OCI-LY7 (cell line): ENCODE measurements at regions not wholly inside any gene's neighbourhood (a gene's known extent, or its start where the extent isn't known, plus 50 kb on each side); places are given as distances from the start of the nearest gene placed in this dataset.

ENCODE experiments used
- EZH2phosphoT487 ChIP-seq: fragments of 200-600 bp; sonication (generic); IDR thresholded peaks from 2 replicates; pipeline ENCODE4 v1.6.1; 2018; ENCODE audit warnings: low read depth, borderline replicate concordance, mild to moderate bottlenecking, mixed run types, antibody characterized with exemption, low read length, moderate library complexity, mixed read lengths
- TF ChIP-seq, protein P1 (sequence below): fragments of 200-600 bp; sonication (generic); conservative IDR thresholded peaks from 2 replicates; pipeline ENCODE4 v1.5.1; 2014; ENCODE audit warnings: mild to moderate bottlenecking, antibody characterized with exemption, low read length, moderate library complexity, mixed read lengths

DNA sequence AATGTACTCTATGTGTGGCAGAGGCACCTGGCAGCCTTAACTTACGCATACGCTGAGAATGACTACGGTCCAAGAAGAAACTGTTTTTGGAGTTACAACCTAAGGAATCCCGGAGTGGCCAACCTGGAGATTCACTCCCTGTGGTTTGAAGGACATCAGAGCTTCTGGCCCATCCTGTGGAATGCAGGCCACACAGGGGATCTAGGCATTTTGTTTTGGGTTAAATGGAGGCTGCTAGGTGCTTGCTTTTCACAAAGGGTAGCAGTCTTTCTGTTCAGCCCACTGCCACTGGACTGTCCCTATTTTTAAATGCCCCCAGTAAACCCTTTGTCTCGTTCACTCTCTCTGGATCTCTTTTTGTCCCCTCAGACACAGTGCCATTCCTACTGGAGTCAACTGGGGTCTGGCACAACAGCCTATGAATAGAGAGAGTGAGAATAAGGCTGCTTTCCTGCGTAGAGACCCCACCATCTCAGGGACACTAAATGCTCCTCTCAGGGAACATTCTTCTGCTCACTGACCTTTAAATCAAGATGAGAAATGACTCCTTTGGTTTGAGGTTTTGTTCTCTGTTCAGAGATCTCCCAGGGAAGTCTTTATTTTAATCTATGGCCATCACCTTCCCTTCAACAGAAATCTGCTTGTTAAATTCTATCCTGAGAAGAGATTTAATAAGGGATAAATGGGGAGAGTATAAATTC lies 124.9 kb downstream of the B3GNT2 start:
- TF ChIP-seq, protein P1, sequence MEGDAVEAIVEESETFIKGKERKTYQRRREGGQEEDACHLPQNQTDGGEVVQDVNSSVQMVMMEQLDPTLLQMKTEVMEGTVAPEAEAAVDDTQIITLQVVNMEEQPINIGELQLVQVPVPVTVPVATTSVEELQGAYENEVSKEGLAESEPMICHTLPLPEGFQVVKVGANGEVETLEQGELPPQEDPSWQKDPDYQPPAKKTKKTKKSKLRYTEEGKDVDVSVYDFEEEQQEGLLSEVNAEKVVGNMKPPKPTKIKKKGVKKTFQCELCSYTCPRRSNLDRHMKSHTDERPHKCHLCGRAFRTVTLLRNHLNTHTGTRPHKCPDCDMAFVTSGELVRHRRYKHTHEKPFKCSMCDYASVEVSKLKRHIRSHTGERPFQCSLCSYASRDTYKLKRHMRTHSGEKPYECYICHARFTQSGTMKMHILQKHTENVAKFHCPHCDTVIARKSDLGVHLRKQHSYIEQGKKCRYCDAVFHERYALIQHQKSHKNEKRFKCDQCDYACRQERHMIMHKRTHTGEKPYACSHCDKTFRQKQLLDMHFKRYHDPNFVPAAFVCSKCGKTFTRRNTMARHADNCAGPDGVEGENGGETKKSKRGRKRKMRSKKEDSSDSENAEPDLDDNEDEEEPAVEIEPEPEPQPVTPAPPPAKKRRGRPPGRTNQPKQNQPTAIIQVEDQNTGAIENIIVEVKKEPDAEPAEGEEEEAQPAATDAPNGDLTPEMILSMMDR, result no peak
- TF ChIP-seq EZH2phosphoT487, result no peak
